ENCODE measurements at regions not wholly inside any gene's neighbourhood (a gene's known extent, or its start where the extent isn't known, plus 50 kb on each side); places are given as distances from the start of the nearest gene placed in this dataset.

- no peak for DNase-seq (ENCODE audit: low spot score)
Measured at GRCh38 chr21:16583556-16583955, 853.8 kb downstream of the USP25 start.

GRCh38 chr21:16584756-16585155 is 855.0 kb downstream of the USP25 start:
- DNase-seq (ENCODE audit: low spot score), result no peak

GRCh38 chr21:16585896-16586295 is 856.1 kb downstream of the USP25 start:
- DNase-seq (ENCODE audit: low spot score), result no peak

- DNase-seq (ENCODE audit: low spot score), result peak; percentile 46
Measured at GRCh38 chr21:16587141-16587581, 857.4 kb downstream of the USP25 start.

- DNase-seq (ENCODE audit: low spot score), result peak; percentile 23
Measured at GRCh38 chr21:16587681-16588375, 858.0 kb downstream of the USP25 start.

GRCh38 chr21:16588433-16588860 is 858.7 kb downstream of the USP25 start:
- peak; percentile 64 for DNase-seq (ENCODE audit: low spot score)

- DNase-seq (ENCODE audit: low spot score), result no peak
Measured at GRCh38 chr21:16589006-16589898, 859.5 kb downstream of the USP25 start.

GRCh38 chr21:16590186-16590585 is 860.4 kb downstream of the USP25 start:
- no peak for DNase-seq (ENCODE audit: low spot score)

- DNase-seq (ENCODE audit: low spot score), result no peak
Measured at GRCh38 chr21:16590641-16591292, 861.0 kb downstream of the USP25 start.

- no peak for DNase-seq (ENCODE audit: low spot score)
Measured at GRCh38 chr21:16592381-16592780, 862.6 kb downstream of the USP25 start.

- DNase-seq (ENCODE audit: low spot score), result no peak
Measured at GRCh38 chr21:16594191-16594590, 864.4 kb downstream of the USP25 start.

GRCh38 chr21:16596369-16596768 is 866.6 kb downstream of the USP25 start:
- DNase-seq (ENCODE audit: low spot score), result no peak

GRCh38 chr21:16597753-16598152 is 868.0 kb downstream of the USP25 start:
- no peak for DNase-seq (ENCODE audit: low spot score)

GRCh38 chr21:16605597-16605996 is 875.8 kb downstream of the USP25 start:
- no peak for DNase-seq (ENCODE audit: low spot score)

- DNase-seq (ENCODE audit: low spot score), result no peak
Measured at GRCh38 chr21:16606271-16606670, 876.5 kb downstream of the USP25 start.

- no peak for DNase-seq (ENCODE audit: low spot score)
Measured at GRCh38 chr21:16608209-16608830, 878.5 kb downstream of the USP25 start.

- no peak for DNase-seq (ENCODE audit: low spot score)
Measured at GRCh38 chr21:16619281-16619680, 889.5 kb downstream of the USP25 start.

- DNase-seq (ENCODE audit: low spot score), result no peak
Measured at GRCh38 chr21:16620786-16621320, 891.1 kb downstream of the USP25 start.

GRCh38 chr21:16624479-16625118 is 888.2 kb upstream of the CXADR start:
- no peak for DNase-seq (ENCODE audit: low spot score)

- no peak for DNase-seq (ENCODE audit: low spot score)
Measured at GRCh38 chr21:16625491-16625890, 887.4 kb upstream of the CXADR start.

GRCh38 chr21:16633831-16634459 is 878.9 kb upstream of the CXADR start:
- DNase-seq (ENCODE audit: low spot score), result no peak
